A549 (cell line): ENCODE measurements at regions not wholly inside any gene's neighbourhood (a gene's known extent, or its start where the extent isn't known, plus 50 kb on each side); places are given as distances from the start of the nearest gene placed in this dataset.

ENCODE experiments used
- ATAC-seq, 2 experiments: fragments of 200-7000 bp in 1 of 2; fragments of >200 bp in 1 of 2; cut with Nextera tagmentation in 1 of 2; cut with Tn5 transposase in 1 of 2; 3 replicates each; pipeline versions ENCODE4 v1.8.0 to v1.9.1; 2018 to 2020; ENCODE audit warnings: mild to moderate bottlenecking in 1 of 2, moderate library complexity in 1 of 2
- CTCF ChIA-PET: fragments of 300-600 bp; sonication (Branson Sonifier 250); formaldehyde crosslinking; extraction: SDS; loops from one replicate; lab custom pipeline; 2021; ENCODE audit warnings: antibody characterized with exemption, inconsistent platforms; lab: Yijun Ruan, JAX
- POLR2A ChIA-PET: fragments of 350-600 bp; formaldehyde crosslinking; extraction: SDS; loops from one replicate; lab custom pipeline; 2021; ENCODE audit warnings: antibody characterized with exemption, inconsistent platforms; lab: Yijun Ruan, JAX
- DNase-seq, 2 experiments: peaks; one replicate each; pipeline versions ENCODE4 v3.0.0 to v3.0.0-alpha.2; 2011 to 2016; ENCODE audit warnings: low read depth in 1 of 2, low spot score in 1 of 2
- FAIRE-seq: peaks from 2 replicates; lab custom pipeline; 2011; peaks lifted over from hg19 to GRCh38; lab: Jason Lieb, UNC
- H3K27ac ChIP-seq, 2 experiments: fragments of >200 bp; sonication (Bioruptor Twin); formaldehyde crosslinking; 3 replicates each; pipeline ENCODE4 v1.5.1; 2016 to 2017
- H3K4me1 ChIP-seq: fragments of >200 bp; sonication (Bioruptor Twin); formaldehyde crosslinking; 3 replicates; pipeline ENCODE4 v1.6.1; 2016
- H3K4me2 ChIP-seq: fragments of >200 bp; sonication (Bioruptor Twin); formaldehyde crosslinking; 3 replicates; pipeline ENCODE4 v1.6.1; 2016
- H3K4me3 ChIP-seq: fragments of >200 bp; sonication (Bioruptor Twin); formaldehyde crosslinking; 3 replicates; pipeline ENCODE4 v1.5.1; 2016
- H3K9me3 ChIP-seq: fragments of >200 bp; sonication (Bioruptor Twin); formaldehyde crosslinking; 3 replicates; pipeline ENCODE4 v1.6.1; 2016
- CBX2 ChIP-seq: fragments of 200-600 bp; sonication (generic); IDR thresholded peaks from 2 replicates; pipeline ENCODE4 v1.6.1; 2016; ENCODE audit warnings: low read depth, mild to moderate bottlenecking, borderline replicate concordance
- CHD2 ChIP-seq: fragments of 150-350 bp; IDR thresholded peaks from 2 replicates; pipeline ENCODE4 v1.6.1; 2014; ENCODE audit warnings: low read length; ENCODE audit not compliant: partially characterized antibody
- EHF ChIP-seq: fragments of 250-450 bp; sonication (Bioruptor Pico); IDR thresholded peaks from 2 replicates; pipeline ENCODE4 v1.5.0; 2020; ENCODE audit warnings: mild to moderate bottlenecking
- EHMT2 ChIP-seq: fragments of 200-600 bp; sonication (generic); IDR thresholded peaks from 2 replicates; pipeline ENCODE4 v1.6.1; 2016; ENCODE audit warnings: antibody characterized with exemption, low read depth, mild to moderate bottlenecking, moderate library complexity
- ESRRA ChIP-seq: fragments of 150-350 bp; IDR thresholded peaks from 2 replicates; pipeline ENCODE4 v1.6.1; 2014; ENCODE audit warnings: mild to moderate bottlenecking, low read length, borderline replicate concordance
- FOSL2 ChIP-seq, 2 experiments: fragments of 450-650 bp in 1 of 2; fragments of >200 bp in 1 of 2; sonication (Bioruptor Twin) in 1 of 2; formaldehyde crosslinking; IDR thresholded peaks; 2 replicates each; pipeline versions ENCODE4 v1.5.0 to v1.6.1; 2016 to 2020; ENCODE audit warnings: mild to moderate bottlenecking in 1 of 2, moderate library complexity in 1 of 2
- HMGXB4 ChIP-seq: fragments of 250-450 bp; sonication (Bioruptor Pico); IDR thresholded peaks from 2 replicates; pipeline ENCODE4 v1.5.0; 2021; ENCODE audit warnings: mild to moderate bottlenecking, moderate library complexity, borderline replicate concordance
- HOXA7 ChIP-seq: fragments of 250-450 bp; sonication (Bioruptor Pico); IDR thresholded peaks from 2 replicates; pipeline ENCODE4 v1.5.0; 2020; ENCODE audit warnings: mild to moderate bottlenecking, moderate library complexity
- HOXB13 ChIP-seq: fragments of 250-450 bp; sonication (Bioruptor Pico); IDR thresholded peaks from 2 replicates; pipeline ENCODE4 v1.5.0; 2020; ENCODE audit warnings: low read depth, mild to moderate bottlenecking, moderate library complexity
- HOXB5 ChIP-seq: fragments of 250-450 bp; sonication (Bioruptor Pico); IDR thresholded peaks from 2 replicates; pipeline ENCODE4 v1.5.0; 2020; ENCODE audit warnings: mild to moderate bottlenecking, moderate library complexity
- KDM1A ChIP-seq: fragments of 200-600 bp; sonication (generic); IDR thresholded peaks from 2 replicates; pipeline ENCODE4 v1.6.1; 2016; ENCODE audit warnings: low read depth, mild to moderate bottlenecking
- KDM5A ChIP-seq: fragments of 200-600 bp; sonication (generic); IDR thresholded peaks from 2 replicates; pipeline ENCODE4 v1.6.1; 2016; ENCODE audit warnings: antibody characterized with exemption, mild to moderate bottlenecking
- MAFK ChIP-seq: fragments of 450-650 bp; IDR thresholded peaks from 2 replicates; pipeline ENCODE4 v1.6.1; 2014; ENCODE audit not compliant: partially characterized antibody
- MAX ChIP-seq: IDR thresholded peaks from 2 replicates; pipeline ENCODE4 v1.6.1; 2012
- MYC ChIP-seq: IDR thresholded peaks from 2 replicates; pipeline ENCODE4 v1.6.1; 2012; ENCODE audit warnings: mild to moderate bottlenecking, inconsistent platforms, low read length, improper control_type of control experiment, borderline replicate concordance
- PBX3 ChIP-seq: IDR thresholded peaks from 2 replicates; pipeline ENCODE4 v1.6.1; 2012
- POLR2AphosphoS2 ChIP-seq: conservative IDR thresholded peaks from 2 replicates; pipeline ENCODE4 v1.6.1; 2012; ENCODE audit warnings: low read length, improper control_type of control experiment, inconsistent platforms
- RAD21 ChIP-seq, 2 experiments: fragments of >200 bp in 1 of 2; sonication (Bioruptor Twin) in 1 of 2; formaldehyde crosslinking in 1 of 2; IDR thresholded peaks in 1 of 2; conservative IDR thresholded peaks in 1 of 2; 2 replicates in 1 of 2; 3 replicates in 1 of 2; pipeline ENCODE4 v1.6.1; 2012 to 2018; ENCODE audit warnings: inconsistent platforms in 1 of 2
- RARB ChIP-seq: fragments of 250-450 bp; sonication (Bioruptor Pico); IDR thresholded peaks from 2 replicates; pipeline ENCODE4 v1.8.0; 2021; ENCODE audit warnings: mild to moderate bottlenecking, moderate library complexity
- RCOR1 ChIP-seq: fragments of 150-350 bp; IDR thresholded peaks from 2 replicates; pipeline ENCODE4 v1.6.1; 2014; ENCODE audit warnings: antibody characterized with exemption, low read length, low read depth
- RNF2 ChIP-seq: fragments of 200-600 bp; sonication (generic); IDR thresholded peaks from 2 replicates; pipeline ENCODE4 v1.6.1; 2016; ENCODE audit warnings: low read depth, mild to moderate bottlenecking, antibody characterized with exemption, moderate library complexity, borderline replicate concordance
- ZFP36 ChIP-seq: fragments of 450-650 bp; IDR thresholded peaks from 2 replicates; pipeline ENCODE4 v1.6.1; 2014; ENCODE audit warnings: borderline replicate concordance; ENCODE audit not compliant: partially characterized antibody
- ZSCAN20 ChIP-seq: fragments of 250-450 bp; sonication (Bioruptor Pico); IDR thresholded peaks from 2 replicates; pipeline ENCODE4 v1.8.0; 2022; ENCODE audit warnings: mild to moderate bottlenecking, moderate library complexity
- WGBS: methylation state at CpG from one replicate; pipeline ENCODE4 v1.1.6; 2017; ENCODE audit errors: missing lambda C conversion rate; 5-methylcytosine and 5-hydroxymethylcytosine counted together
- TF ChIP-seq, protein P1 (sequence below): fragments of 250-450 bp; sonication (Bioruptor Pico); IDR thresholded peaks from 2 replicates; pipeline ENCODE4 v1.5.0; 2020; ENCODE audit warnings: low read depth, mild to moderate bottlenecking, moderate library complexity

DNA sequence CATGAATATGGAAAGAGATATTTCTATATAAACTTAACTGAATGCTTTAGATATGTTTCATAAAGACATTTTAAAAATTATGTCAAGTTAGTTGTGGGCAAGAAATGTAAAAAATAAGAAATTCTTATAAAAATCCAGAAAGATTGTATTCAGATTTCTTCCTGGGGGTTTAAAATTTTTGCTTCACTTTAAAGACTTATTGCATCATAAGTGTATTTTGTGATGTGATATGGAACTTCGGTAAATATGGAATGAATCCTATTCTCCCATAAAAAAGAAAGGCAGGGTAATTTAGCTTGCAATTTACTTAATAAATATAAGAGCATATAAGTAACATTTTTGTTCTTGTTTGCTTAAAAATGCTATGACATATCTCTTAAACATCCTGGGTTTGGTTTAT, 104.8 kb upstream of the CWC22 start (continued):
- no peak for TF ChIP-seq HOXA7 (CRISPR knock-in tag)
- TF ChIP-seq FOSL2 (IDR thresholded peaks at IDR 0.05): no peak
- no peak for TF ChIP-seq FOSL2 (CRISPR knock-in tag; IDR thresholded peaks at IDR 0.05)
- TF ChIP-seq POLR2AphosphoS2: no peak
- TF ChIP-seq MAFK: no peak
- TF ChIP-seq KDM5A: no peak
- TF ChIP-seq, all 56 proteins: peak for 0

DNA sequence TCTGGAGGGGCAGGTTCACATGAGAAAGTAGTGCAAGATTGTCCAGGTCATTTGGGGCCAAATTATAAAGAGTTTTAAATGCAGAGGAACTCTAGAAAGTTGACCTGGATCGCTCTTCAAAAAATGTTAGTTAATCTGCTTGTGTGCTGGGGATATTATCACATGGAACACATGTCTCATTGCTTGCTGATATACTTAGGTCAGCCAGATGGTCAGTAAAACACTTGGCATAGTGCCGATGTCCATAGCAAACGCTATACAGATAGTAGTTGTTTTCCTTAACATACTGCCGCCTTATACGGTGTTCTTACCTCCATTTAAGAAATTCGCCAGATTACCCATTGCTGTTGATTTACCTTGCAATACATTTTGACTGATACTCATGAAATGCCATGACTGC, 103.4 kb upstream of the CWC22 start:
- FAIRE-seq (no peak), DNase-seq (no peak), ATAC-seq (no peak)
- Histone ChIP-seq H3K9me3 (no peaks in the 10 kb centered on the region), H3K4me3 (no peak overlapping the region), H3K4me2 (no peak overlapping the region), H3K27ac (no peak overlapping the region), H3K4me1 (no peaks in the 10 kb centered on the region)
- ChIA-PET CTCF (no interaction called here), POLR2A (no interaction called here)
- TF ChIP-seq ZFP36 (no peak), HMGXB4 (CRISPR knock-in tag) (no peak), EHMT2 (no peak), MAX (no peak), RAD21 (conservative IDR thresholded peaks at IDR 0.05 in 1 of 2, IDR thresholded peaks at IDR 0.05 in 1 of 2) (no peak), RCOR1 (no peak), RNF2 (no peak), HOXB5 (CRISPR knock-in tag) (no peak), MYC (no peak), ZSCAN20 (CRISPR knock-in tag) (no peak), HOXB13 (CRISPR knock-in tag) (no peak), PBX3 (no peak), ESRRA (no peak), KDM1A (no peak), CBX2 (no peak), RARB (CRISPR knock-in tag) (no peak), EHF (CRISPR knock-in tag) (no peak)
- TF ChIP-seq, protein P1, sequence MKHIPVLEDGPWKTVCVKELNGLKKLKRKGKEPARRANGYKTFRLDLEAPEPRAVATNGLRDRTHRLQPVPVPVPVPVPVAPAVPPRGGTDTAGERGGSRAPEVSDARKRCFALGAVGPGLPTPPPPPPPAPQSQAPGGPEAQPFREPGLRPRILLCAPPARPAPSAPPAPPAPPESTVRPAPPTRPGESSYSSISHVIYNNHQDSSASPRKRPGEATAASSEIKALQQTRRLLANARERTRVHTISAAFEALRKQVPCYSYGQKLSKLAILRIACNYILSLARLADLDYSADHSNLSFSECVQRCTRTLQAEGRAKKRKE (CRISPR knock-in tag): no peak
- WGBS: 78% methylated on average over 6 of the region's 6 CpGs

- Histone ChIP-seq H3K4me1 (no peaks in the 10 kb centered on the region), H3K4me3 (no peak overlapping the region), H3K27ac (no peak overlapping the region), H3K9me3 (no peaks in the 10 kb centered on the region)
- WGBS: 4% methylated on average over 1 of the region's 1 CpG
- POLR2A ChIA-PET: no interaction called here
- FAIRE-seq: no peak
- TF ChIP-seq EHF (CRISPR knock-in tag) (no peak), ESRRA (no peak), CHD2 (no peak)
- TF ChIP-seq, all 56 proteins: peak for 0
- ATAC-seq (no peak), DNase-seq (no peak)
- CTCF ChIA-PET: no interaction called here
- H3K4me2 ChIP-seq: no peak overlapping the region
Observed at GRCh38 chr2:180101846-180102245, 94.7 kb upstream of the CWC22 start.
